Left ventricle myocardium inferior (tissue), 1 donor: ENCODE measurements at regions not wholly inside any gene's neighbourhood (a gene's known extent, or its start where the extent isn't known, plus 50 kb on each side); places are given as distances from the start of the nearest gene placed in this dataset.

ENCODE experiments used
- DNase-seq: peaks from one replicate; pipeline ENCODE4 v3.0.0-alpha.2; 2020
- H3K27ac ChIP-seq: fragments of 200-600 bp; replicated peaks from 2 replicates; pipeline ENCODE4 v1.8.0; 2021
- H3K27me3 ChIP-seq: fragments of 200-600 bp; 2 replicates; pipeline ENCODE4 v1.8.0; 2021; ENCODE audit warnings: low read depth
- H3K36me3 ChIP-seq: fragments of 200-600 bp; 2 replicates; pipeline ENCODE4 v1.8.0; 2021
- H3K4me1 ChIP-seq: fragments of 200-600 bp; 2 replicates; pipeline ENCODE4 v1.8.0; 2021
- H3K4me3 ChIP-seq: fragments of 200-600 bp; 2 replicates; pipeline ENCODE4 v1.8.0; 2021; ENCODE audit warnings: mild to moderate bottlenecking, moderate library complexity
- H3K9me3 ChIP-seq: fragments of 200-600 bp; replicated peaks from 2 replicates; pipeline ENCODE4 v1.8.0; 2021
- CTCF ChIP-seq: fragments of 200-600 bp; IDR thresholded peaks from 2 replicates; pipeline ENCODE4 v1.8.0; 2021; ENCODE audit warnings: antibody characterized with exemption, mild to moderate bottlenecking, borderline replicate concordance
- intact Hi-C: fragments of 100-400 bp; cut with micrococcal nuclease; formaldehyde crosslinking; loops from one replicate; pipeline ENCODE4 v1.11.0; 2022
- donor health status: DM: no; HTN: yes; CAD: no; lungs with severe emphysema.

GRCh38 chr5:62707131-62707530 lies 128.5 kb downstream of the LRRC70 start:
- Histone ChIP-seq H3K27ac (no peak overlapping the region), H3K4me3 (no peak overlapping the region), H3K27me3 (no peaks in the 10 kb centered on the region), H3K4me1 (no peaks in the 10 kb centered on the region), H3K9me3 (peaks cover 21% of the 10 kb centered on the region), H3K36me3 (no peaks in the 10 kb centered on the region)
- no peak for TF ChIP-seq CTCF
- intact Hi-C loops, result no loop called here
- no peak for DNase-seq

GRCh38 chr5:62705022-62705421 lies 126.4 kb downstream of the LRRC70 start:
- H3K4me1 ChIP-seq, result no peaks in the 10 kb centered on the region
- DNase-seq, result no peak
- no peaks in the 10 kb centered on the region for H3K36me3 ChIP-seq
- no peak overlapping the region for H3K27ac ChIP-seq
- no peaks in the 10 kb centered on the region for H3K27me3 ChIP-seq
- H3K4me3 ChIP-seq, result no peak overlapping the region
- TF ChIP-seq CTCF, result no peak
- H3K9me3 ChIP-seq, result peaks cover 21% of the 10 kb centered on the region
- intact Hi-C loops, result no loop called here

- Histone ChIP-seq H3K9me3 (peaks cover 2% of the 10 kb centered on the region), H3K27ac (no peak overlapping the region), H3K27me3 (no peaks in the 10 kb centered on the region), H3K4me3 (no peak overlapping the region), H3K36me3 (no peaks in the 10 kb centered on the region), H3K4me1 (no peaks in the 10 kb centered on the region)
- no peak for TF ChIP-seq CTCF
- intact Hi-C loops, result no loop called here
- DNase-seq, result no peak
Observed at GRCh38 chr5:62702126-62702525, 123.5 kb downstream of the LRRC70 start.

GRCh38 chr5:62701036-62701435 lies 122.4 kb downstream of the LRRC70 start:
- no peak overlapping the region for H3K4me3 ChIP-seq
- H3K27me3 ChIP-seq, result no peaks in the 10 kb centered on the region
- no peaks in the 10 kb centered on the region for H3K4me1 ChIP-seq
- intact Hi-C loops, result no loop called here
- DNase-seq, result no peak
- H3K27ac ChIP-seq, result no peak overlapping the region
- TF ChIP-seq CTCF, result no peak
- no peaks in the 10 kb centered on the region for H3K9me3 ChIP-seq
- H3K36me3 ChIP-seq, result no peaks in the 10 kb centered on the region

DNA sequence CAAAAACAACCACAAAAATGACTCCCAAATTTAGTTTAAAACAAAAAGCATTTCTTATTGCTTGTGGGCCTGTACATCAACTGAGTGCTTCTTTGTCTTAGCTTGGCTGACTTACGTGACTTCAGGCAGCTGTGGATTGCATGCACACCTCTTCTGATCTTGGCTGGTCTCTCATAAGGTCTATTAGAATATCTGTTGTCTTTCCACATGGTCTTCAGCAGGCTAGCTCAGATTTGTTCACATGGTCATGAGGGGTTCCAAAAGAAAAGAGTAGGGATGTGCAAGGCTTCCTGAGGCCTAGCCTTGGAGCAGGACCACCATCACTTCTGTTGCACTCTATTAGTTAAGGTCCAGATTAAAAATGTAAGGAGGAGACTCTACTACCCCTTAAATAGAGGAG lies 120.1 kb downstream of the LRRC70 start:
- TF ChIP-seq CTCF, result no peak
- H3K4me3 ChIP-seq, result no peak overlapping the region
- H3K27me3 ChIP-seq, result no peaks in the 10 kb centered on the region
- DNase-seq, result no peak
- no peaks in the 10 kb centered on the region for H3K36me3 ChIP-seq
- no peak overlapping the region for H3K27ac ChIP-seq
- no peaks in the 10 kb centered on the region for H3K4me1 ChIP-seq
- H3K9me3 ChIP-seq, result no peaks in the 10 kb centered on the region
- intact Hi-C loops, result no loop called here

GRCh38 chr5:62695274-62695673 lies 116.7 kb downstream of the LRRC70 start:
- Histone ChIP-seq H3K27ac (no peak overlapping the region), H3K4me1 (peaks cover 5% of the 10 kb centered on the region), H3K4me3 (no peak overlapping the region), H3K36me3 (no peaks in the 10 kb centered on the region), H3K27me3 (no peaks in the 10 kb centered on the region), H3K9me3 (no peaks in the 10 kb centered on the region)
- no peak for DNase-seq
- TF ChIP-seq CTCF, result no peak
- intact Hi-C loops, result no loop called here
